Endothelial cell of umbilical vein (primary cell): ENCODE measurements at regions not wholly inside any gene's neighbourhood (a gene's known extent, or its start where the extent isn't known, plus 50 kb on each side); places are given as distances from the start of the nearest gene placed in this dataset.

Experiments used
- FOS ChIP-seq: IDR thresholded peaks from 2 replicates; pipeline ENCODE4 v1.6.1; 2011; ENCODE audit warnings: mild to moderate bottlenecking, low read length, moderate library complexity, borderline replicate concordance; ENCODE audit not compliant: insufficient read depth
- POLR2A ChIP-seq: IDR thresholded peaks from 2 replicates; pipeline ENCODE4 v1.6.1; 2012; ENCODE audit warnings: low read depth, mild to moderate bottlenecking, control low read depth, low read length
- POLR2AphosphoS5 ChIP-seq: IDR thresholded peaks from 2 replicates; pipeline ENCODE4 v1.6.1; 2012; ENCODE audit warnings: low read depth, mild to moderate bottlenecking, control low read depth, low read length, moderate library complexity; ENCODE audit not compliant: insufficient read depth
- TF ChIP-seq, protein P1 (sequence below), 2 donors: IDR thresholded peaks; 1 replicate in 1 of 2; 2 replicates in 1 of 2; pipeline ENCODE4 v1.5.1; 2011; ENCODE audit warnings: low read length in 2 of 2, mild to moderate bottlenecking in 2 of 2, moderate library complexity in 2 of 2, control low read depth in 1 of 2, inconsistent platforms in 1 of 2, low read depth in 1 of 2; ENCODE audit not compliant: insufficient read depth in 1 of 2; ENCODE audit errors: extremely low read depth in 1 of 2
- TF ChIP-seq, protein P2 (sequence below): IDR thresholded peaks from 2 replicates; pipeline ENCODE4 v1.6.1; 2011; ENCODE audit not compliant: insufficient read depth, insufficient read length

DNA sequence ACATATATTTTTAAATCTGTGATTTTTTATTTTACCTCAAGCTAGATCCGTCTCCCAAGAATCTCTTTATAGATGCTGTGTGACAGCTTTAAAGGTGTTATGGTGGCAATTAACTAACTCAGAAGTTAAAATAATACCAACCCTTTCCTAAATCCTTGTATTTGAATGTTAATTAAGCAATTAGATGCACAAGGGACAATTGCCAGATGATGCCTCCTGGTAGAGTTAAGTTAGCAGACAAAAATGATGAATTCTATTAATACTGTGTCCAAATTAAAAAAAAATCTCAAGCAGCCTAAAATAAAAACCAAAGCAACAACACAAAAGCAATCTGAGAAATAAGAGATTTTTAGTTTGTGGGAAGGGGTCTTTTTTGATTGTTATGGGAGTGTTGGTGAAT is 78.9 kb downstream of the FANCF start:
- no peak for TF ChIP-seq POLR2A
- TF ChIP-seq, protein P1, sequence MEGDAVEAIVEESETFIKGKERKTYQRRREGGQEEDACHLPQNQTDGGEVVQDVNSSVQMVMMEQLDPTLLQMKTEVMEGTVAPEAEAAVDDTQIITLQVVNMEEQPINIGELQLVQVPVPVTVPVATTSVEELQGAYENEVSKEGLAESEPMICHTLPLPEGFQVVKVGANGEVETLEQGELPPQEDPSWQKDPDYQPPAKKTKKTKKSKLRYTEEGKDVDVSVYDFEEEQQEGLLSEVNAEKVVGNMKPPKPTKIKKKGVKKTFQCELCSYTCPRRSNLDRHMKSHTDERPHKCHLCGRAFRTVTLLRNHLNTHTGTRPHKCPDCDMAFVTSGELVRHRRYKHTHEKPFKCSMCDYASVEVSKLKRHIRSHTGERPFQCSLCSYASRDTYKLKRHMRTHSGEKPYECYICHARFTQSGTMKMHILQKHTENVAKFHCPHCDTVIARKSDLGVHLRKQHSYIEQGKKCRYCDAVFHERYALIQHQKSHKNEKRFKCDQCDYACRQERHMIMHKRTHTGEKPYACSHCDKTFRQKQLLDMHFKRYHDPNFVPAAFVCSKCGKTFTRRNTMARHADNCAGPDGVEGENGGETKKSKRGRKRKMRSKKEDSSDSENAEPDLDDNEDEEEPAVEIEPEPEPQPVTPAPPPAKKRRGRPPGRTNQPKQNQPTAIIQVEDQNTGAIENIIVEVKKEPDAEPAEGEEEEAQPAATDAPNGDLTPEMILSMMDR (IDR thresholded peaks at IDR 0.05; ENCODE audit: extremely low read depth in 1 of 2, insufficient read depth in 1 of 2, low read depth in 1 of 2, low read length in 2 of 2), result no peak
- TF ChIP-seq, protein P2, sequence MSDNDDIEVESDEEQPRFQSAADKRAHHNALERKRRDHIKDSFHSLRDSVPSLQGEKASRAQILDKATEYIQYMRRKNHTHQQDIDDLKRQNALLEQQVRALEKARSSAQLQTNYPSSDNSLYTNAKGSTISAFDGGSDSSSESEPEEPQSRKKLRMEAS, result no peak
- no peak for TF ChIP-seq POLR2AphosphoS5
- TF ChIP-seq FOS, result no peak
